ENCODE measurements at regions not wholly inside any gene's neighbourhood (a gene's known extent, or its start where the extent isn't known, plus 50 kb on each side); places are given as distances from the start of the nearest gene placed in this dataset.

GRCh38 chr9:13580131-13580530 lies 300.6 kb upstream of the MPDZ start:
- TF ChIP-seq EZH2 (IDR thresholded peaks at IDR 0.05; ENCODE audit: insufficient read depth, poor library complexity, severe bottlenecking) (no peak), EZH2phosphoT487 (IDR thresholded peaks at IDR 0.05; ENCODE audit: insufficient read depth, low read depth) (no peak)

All from GM23248 (cell line).